ENCODE measurements at regions not wholly inside any gene's neighbourhood (a gene's known extent, or its start where the extent isn't known, plus 50 kb on each side); places are given as distances from the start of the nearest gene placed in this dataset.
"Not testable (repeated sequence)": the region's sequence is repeated elsewhere in the genome, so short reads cannot be mapped to it uniquely, and the experiment has no call there.

- no peak for TF ChIP-seq ZNF274 (IDR thresholded peaks at IDR 0.05; ENCODE audit: low read depth, low read length)
- TF ChIP-seq SUZ12 (IDR thresholded peaks at IDR 0.05; ENCODE audit: extremely low read depth, insufficient read depth, insufficient read length) = no peak
- no peak for TF ChIP-seq YY1 (IDR thresholded peaks at IDR 0.05; ENCODE audit: insufficient read depth, insufficient read length)
- H3K9ac ChIP-seq (ENCODE audit: insufficient read length, low read depth) = no peak overlapping the region
- no peak for DNase-seq (ENCODE audit: low read depth, low spot score)
Measured at GRCh38 chr6:84953111-84953755, 188.8 kb upstream of the TBX18 start.

GRCh38 chr6:84944926-84945325, 180.5 kb upstream of the TBX18 start:
- not testable (repeated sequence) for H3K36me3 ChIP-seq (ENCODE audit: insufficient read depth, insufficient read length, low read length); H3K9ac ChIP-seq (ENCODE audit: insufficient read length, low read depth); DNase-seq (ENCODE audit: low read depth, low spot score); H3K4me3 ChIP-seq (ENCODE audit: insufficient read length, low read depth); H3K27me3 ChIP-seq (ENCODE audit: insufficient read depth, insufficient read length); H3K9me3 ChIP-seq (ENCODE audit: insufficient read depth, low read length); H3K4me1 ChIP-seq (ENCODE audit: insufficient read depth, insufficient read length)

More at GRCh38 chr6:84953111-84953755, 188.8 kb upstream of the TBX18 start:
- H3K4me1 ChIP-seq (ENCODE audit: insufficient read depth, insufficient read length) = no peaks in the 10 kb centered on the region
- H3K9me3 ChIP-seq (ENCODE audit: insufficient read depth, low read length) = peaks cover 1% of the 10 kb centered on the region; the same call in 1 of the 2 replicates
- no peaks in the 10 kb centered on the region for H3K36me3 ChIP-seq (ENCODE audit: insufficient read depth, insufficient read length, low read length)
- no peaks in the 10 kb centered on the region for H3K27me3 ChIP-seq (ENCODE audit: insufficient read depth, insufficient read length)
- H3K4me3 ChIP-seq (ENCODE audit: insufficient read length, low read depth) = no peak overlapping the region

- H3K9ac ChIP-seq (ENCODE audit: insufficient read length, low read depth) = no peak overlapping the region
- TF ChIP-seq YY1 (IDR thresholded peaks at IDR 0.05; ENCODE audit: insufficient read depth, insufficient read length) = no peak
- TF ChIP-seq SUZ12 (IDR thresholded peaks at IDR 0.05; ENCODE audit: extremely low read depth, insufficient read depth, insufficient read length) = no peak
- no peak for TF ChIP-seq ZNF274 (IDR thresholded peaks at IDR 0.05; ENCODE audit: low read depth, low read length)
- DNase-seq (ENCODE audit: low read depth, low spot score) = no peak
- no peaks in the 10 kb centered on the region for H3K9me3 ChIP-seq (ENCODE audit: insufficient read depth, low read length)
- H3K4me1 ChIP-seq (ENCODE audit: insufficient read depth, insufficient read length) = no peaks in the 10 kb centered on the region
- no peaks in the 10 kb centered on the region for H3K27me3 ChIP-seq (ENCODE audit: insufficient read depth, insufficient read length)
- no peak overlapping the region for H3K4me3 ChIP-seq (ENCODE audit: insufficient read length, low read depth)
- no peaks in the 10 kb centered on the region for H3K36me3 ChIP-seq (ENCODE audit: insufficient read depth, insufficient read length, low read length)
Measured at GRCh38 chr6:84943905-84944304, 179.5 kb upstream of the TBX18 start.

GRCh38 chr6:84941609-84942008, 177.2 kb upstream of the TBX18 start:
- not testable (repeated sequence) for H3K9ac ChIP-seq (ENCODE audit: insufficient read length, low read depth); H3K4me1 ChIP-seq (ENCODE audit: insufficient read depth, insufficient read length); H3K4me3 ChIP-seq (ENCODE audit: insufficient read length, low read depth); DNase-seq (ENCODE audit: low read depth, low spot score); H3K36me3 ChIP-seq (ENCODE audit: insufficient read depth, insufficient read length, low read length); H3K9me3 ChIP-seq (ENCODE audit: insufficient read depth, low read length); H3K27me3 ChIP-seq (ENCODE audit: insufficient read depth, insufficient read length)

- no peak for TF ChIP-seq ZNF274 (IDR thresholded peaks at IDR 0.05; ENCODE audit: low read depth, low read length)
- TF ChIP-seq YY1 (IDR thresholded peaks at IDR 0.05; ENCODE audit: insufficient read depth, insufficient read length) = no peak
- no peak for TF ChIP-seq SUZ12 (IDR thresholded peaks at IDR 0.05; ENCODE audit: extremely low read depth, insufficient read depth, insufficient read length)
- DNase-seq (ENCODE audit: low read depth, low spot score) = no peak
- no peaks in the 10 kb centered on the region for H3K9me3 ChIP-seq (ENCODE audit: insufficient read depth, low read length)
- H3K27me3 ChIP-seq (ENCODE audit: insufficient read depth, insufficient read length) = no peaks in the 10 kb centered on the region
- no peak overlapping the region for H3K9ac ChIP-seq (ENCODE audit: insufficient read length, low read depth)
- no peaks in the 10 kb centered on the region for H3K36me3 ChIP-seq (ENCODE audit: insufficient read depth, insufficient read length, low read length)
- no peaks in the 10 kb centered on the region for H3K4me1 ChIP-seq (ENCODE audit: insufficient read depth, insufficient read length)
- H3K4me3 ChIP-seq (ENCODE audit: insufficient read length, low read depth) = no peak overlapping the region
Measured at GRCh38 chr6:84929212-84929611, 164.8 kb upstream of the TBX18 start.

GRCh38 chr6:84927551-84927950, 163.2 kb upstream of the TBX18 start:
- DNase-seq (ENCODE audit: low read depth, low spot score) = no peak
- Histone ChIP-seq H3K36me3 (ENCODE audit: insufficient read depth, insufficient read length, low read length) (no peaks in the 10 kb centered on the region), H3K9ac (ENCODE audit: insufficient read length, low read depth) (no peak overlapping the region), H3K4me1 (ENCODE audit: insufficient read depth, insufficient read length) (no peaks in the 10 kb centered on the region), H3K27me3 (ENCODE audit: insufficient read depth, insufficient read length) (no peaks in the 10 kb centered on the region), H3K9me3 (ENCODE audit: insufficient read depth, low read length) (no peaks in the 10 kb centered on the region), H3K4me3 (ENCODE audit: insufficient read length, low read depth) (no peak overlapping the region)
- TF ChIP-seq SUZ12 (IDR thresholded peaks at IDR 0.05; ENCODE audit: extremely low read depth, insufficient read depth, insufficient read length) (no peak), ZNF274 (IDR thresholded peaks at IDR 0.05; ENCODE audit: low read depth, low read length) (no peak), YY1 (IDR thresholded peaks at IDR 0.05; ENCODE audit: insufficient read depth, insufficient read length) (no peak)

GRCh38 chr6:84926189-84927155, 162.1 kb upstream of the TBX18 start:
- DNase-seq (ENCODE audit: low read depth, low spot score) = no peak
- Histone ChIP-seq H3K36me3 (ENCODE audit: insufficient read depth, insufficient read length, low read length) (no peaks in the 10 kb centered on the region), H3K9me3 (ENCODE audit: insufficient read depth, low read length) (no peaks in the 10 kb centered on the region), H3K27me3 (ENCODE audit: insufficient read depth, insufficient read length) (no peaks in the 10 kb centered on the region), H3K9ac (ENCODE audit: insufficient read length, low read depth) (no peak overlapping the region), H3K4me3 (ENCODE audit: insufficient read length, low read depth) (no peak overlapping the region), H3K4me1 (ENCODE audit: insufficient read depth, insufficient read length) (no peaks in the 10 kb centered on the region)
- TF ChIP-seq SUZ12 (IDR thresholded peaks at IDR 0.05; ENCODE audit: extremely low read depth, insufficient read depth, insufficient read length) (no peak), ZNF274 (IDR thresholded peaks at IDR 0.05; ENCODE audit: low read depth, low read length) (no peak), YY1 (IDR thresholded peaks at IDR 0.05; ENCODE audit: insufficient read depth, insufficient read length) (no peak)
